ENCODE measurements at regions not wholly inside any gene's neighbourhood (a gene's known extent, or its start where the extent isn't known, plus 50 kb on each side); places are given as distances from the start of the nearest gene placed in this dataset.
A peak's percentile ranks its signal among the peaks of the same experiment; 100 is the strongest.

DNA sequence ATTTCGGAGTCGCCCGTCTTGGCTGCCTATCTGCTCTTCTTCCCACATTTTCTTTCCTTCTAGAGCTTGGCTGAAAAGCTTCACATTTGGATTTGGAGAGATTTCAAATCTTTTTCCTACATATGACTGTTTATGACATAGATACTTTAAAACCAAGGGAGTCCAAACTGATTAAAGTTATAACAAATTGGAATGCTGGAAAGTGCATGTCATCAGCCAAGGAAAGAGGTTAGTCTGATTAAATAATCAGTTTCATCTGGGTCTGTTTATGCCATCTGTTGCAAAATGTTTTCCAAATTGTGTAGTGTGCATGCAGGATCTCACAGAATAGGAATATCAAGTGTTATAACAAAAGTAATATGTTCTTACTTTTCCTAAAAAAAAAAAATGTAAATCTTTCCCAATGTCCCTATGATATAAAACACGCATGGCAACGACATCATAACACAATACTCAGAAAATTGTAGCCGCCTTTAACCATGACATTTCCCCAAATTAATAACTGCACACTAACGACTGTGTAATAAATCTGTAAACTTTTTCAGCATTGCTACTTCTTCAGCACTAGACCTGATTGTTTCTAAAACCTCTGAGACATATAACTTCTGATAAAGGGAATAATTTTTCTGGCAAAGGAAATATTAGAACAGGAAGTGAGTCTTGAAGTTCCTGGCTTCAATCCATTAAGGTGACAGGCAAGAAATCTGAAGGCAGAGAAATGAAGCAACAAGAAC is 230.2 kb upstream of the FOXQ1 start:
- peak overlapping the region; percentile 58 for H3K27ac ChIP-seq
- WGBS (ENCODE audit: low lambda C conversion rate, missing lambda C conversion rate): 57% methylated on average over 7 of the region's 7 CpGs
- peaks cover 22% of the 10 kb centered on the region for H3K4me1 ChIP-seq (ENCODE audit: insufficient read depth)
- H3K4me3 ChIP-seq: no peak overlapping the region
- H4K20me1 ChIP-seq (ENCODE audit: insufficient read depth, poor library complexity, severe bottlenecking): no peaks in the 10 kb centered on the region
- H3K36me3 ChIP-seq (replicated peaks; ENCODE audit: insufficient read depth, low read depth): no peaks in the 10 kb centered on the region
- no peak overlapping the region for H2AFZ ChIP-seq
- H3K9me2 ChIP-seq (replicated peaks; ENCODE audit: insufficient read depth): no peaks in the 10 kb centered on the region
- no peak for DNase-seq (ENCODE audit: low spot score)
- H3K27me3 ChIP-seq: no peaks in the 10 kb centered on the region
- no peaks in the 10 kb centered on the region for H3K79me2 ChIP-seq
- TF ChIP-seq, protein P1, sequence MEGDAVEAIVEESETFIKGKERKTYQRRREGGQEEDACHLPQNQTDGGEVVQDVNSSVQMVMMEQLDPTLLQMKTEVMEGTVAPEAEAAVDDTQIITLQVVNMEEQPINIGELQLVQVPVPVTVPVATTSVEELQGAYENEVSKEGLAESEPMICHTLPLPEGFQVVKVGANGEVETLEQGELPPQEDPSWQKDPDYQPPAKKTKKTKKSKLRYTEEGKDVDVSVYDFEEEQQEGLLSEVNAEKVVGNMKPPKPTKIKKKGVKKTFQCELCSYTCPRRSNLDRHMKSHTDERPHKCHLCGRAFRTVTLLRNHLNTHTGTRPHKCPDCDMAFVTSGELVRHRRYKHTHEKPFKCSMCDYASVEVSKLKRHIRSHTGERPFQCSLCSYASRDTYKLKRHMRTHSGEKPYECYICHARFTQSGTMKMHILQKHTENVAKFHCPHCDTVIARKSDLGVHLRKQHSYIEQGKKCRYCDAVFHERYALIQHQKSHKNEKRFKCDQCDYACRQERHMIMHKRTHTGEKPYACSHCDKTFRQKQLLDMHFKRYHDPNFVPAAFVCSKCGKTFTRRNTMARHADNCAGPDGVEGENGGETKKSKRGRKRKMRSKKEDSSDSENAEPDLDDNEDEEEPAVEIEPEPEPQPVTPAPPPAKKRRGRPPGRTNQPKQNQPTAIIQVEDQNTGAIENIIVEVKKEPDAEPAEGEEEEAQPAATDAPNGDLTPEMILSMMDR (IDR thresholded peaks at IDR 0.05; ENCODE audit: poor library complexity): no peak
- no peak for TF ChIP-seq EZH2 (IDR thresholded peaks at IDR 0.05; ENCODE audit: borderline replicate concordance)
- TF ChIP-seq EZH2phosphoT487 (IDR thresholded peaks at IDR 0.05; ENCODE audit: low read depth, severe bottlenecking, unreplicated experiment): no peak
- H3K4me2 ChIP-seq: peak overlapping the region; percentile 13
- H3K9me3 ChIP-seq (ENCODE audit: low read depth): no peaks in the 10 kb centered on the region

DNA sequence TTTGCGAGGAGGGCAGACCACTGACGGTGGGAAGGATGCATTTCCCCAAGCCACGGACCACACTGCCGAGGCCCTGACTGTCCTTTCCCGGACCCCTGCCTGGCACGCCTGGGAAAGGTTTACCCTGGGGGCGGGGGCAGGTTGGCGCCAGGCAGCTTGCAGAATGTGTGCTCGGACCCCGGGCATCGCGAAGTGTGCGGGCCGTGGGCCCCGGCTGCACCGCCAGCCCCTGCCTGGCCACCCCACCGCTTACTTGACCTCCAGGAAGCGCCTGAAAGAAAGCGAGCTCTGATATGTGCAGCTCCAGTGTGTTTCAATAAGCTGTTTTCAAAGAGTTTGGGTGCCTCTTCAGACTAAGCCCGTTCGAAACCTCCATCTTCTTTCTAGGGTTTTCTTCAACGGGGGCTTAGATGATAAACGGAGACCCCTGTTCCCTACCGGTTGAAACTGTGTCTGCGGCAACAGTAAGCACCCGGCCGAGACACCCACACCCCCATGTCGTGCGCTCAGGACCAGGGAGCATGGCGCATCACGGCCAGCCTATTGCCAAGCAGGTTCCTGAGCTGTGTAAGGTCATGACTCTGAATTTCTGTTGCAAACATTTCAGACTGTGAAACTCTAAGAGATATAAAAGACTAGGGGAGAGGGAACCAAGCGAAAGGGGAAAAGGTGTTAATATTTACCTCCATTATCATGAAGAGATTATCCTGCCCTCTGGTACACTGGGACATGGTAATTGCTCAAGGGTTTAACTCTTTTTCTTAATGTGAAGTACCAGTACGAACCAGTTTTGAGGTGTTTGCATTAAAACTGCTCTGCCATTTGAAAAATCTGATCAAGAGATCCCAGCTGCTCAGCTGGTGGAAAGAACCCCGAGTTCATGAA is 231.2 kb upstream of the FOXQ1 start:
- Histone ChIP-seq H3K4me2 (peak overlapping the region; percentile 13), H3K4me3 (no peak overlapping the region), H2AFZ (no peak overlapping the region), H3K27ac (peak overlapping the region; percentile 58), H3K9me2 (replicated peaks; ENCODE audit: insufficient read depth) (no peaks in the 10 kb centered on the region), H3K4me1 (ENCODE audit: insufficient read depth) (peaks cover 32% of the 10 kb centered on the region), H3K79me2 (no peaks in the 10 kb centered on the region), H3K36me3 (replicated peaks; ENCODE audit: insufficient read depth, low read depth) (no peaks in the 10 kb centered on the region), H3K27me3 (no peaks in the 10 kb centered on the region), H3K9me3 (ENCODE audit: low read depth) (no peaks in the 10 kb centered on the region), H4K20me1 (ENCODE audit: insufficient read depth, poor library complexity, severe bottlenecking) (no peaks in the 10 kb centered on the region)
- 86% methylated on average over 33 of the region's 34 CpGs for WGBS (ENCODE audit: low lambda C conversion rate, missing lambda C conversion rate)
- DNase-seq (ENCODE audit: low spot score): peak; percentile 37
- TF ChIP-seq EZH2phosphoT487 (IDR thresholded peaks at IDR 0.05; ENCODE audit: low read depth, severe bottlenecking, unreplicated experiment) (no peak), EZH2 (IDR thresholded peaks at IDR 0.05; ENCODE audit: borderline replicate concordance) (no peak)
- TF ChIP-seq, protein P1 (IDR thresholded peaks at IDR 0.05; ENCODE audit: poor library complexity): no peak

DNA sequence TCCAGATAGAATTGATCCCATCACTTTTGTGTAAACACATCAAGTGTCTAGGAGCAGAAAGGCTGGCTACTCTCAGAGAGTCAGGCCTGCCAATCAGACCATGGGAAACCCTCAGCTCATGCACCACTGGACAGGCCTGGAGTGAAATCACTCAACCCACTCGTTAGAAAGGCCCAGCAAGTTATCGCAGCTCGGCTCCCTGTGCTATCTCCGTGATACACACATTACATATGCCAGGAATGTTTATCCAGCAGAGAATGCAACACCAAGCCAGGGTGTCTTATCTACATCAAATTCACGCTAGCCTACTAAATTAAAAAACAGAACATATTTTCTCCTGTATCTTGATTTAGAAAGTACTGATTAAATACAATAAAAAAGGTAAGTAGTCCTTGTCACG is 232.4 kb upstream of the FOXQ1 start:
- Histone ChIP-seq H3K4me1 (ENCODE audit: insufficient read depth) (peaks cover 40% of the 10 kb centered on the region), H3K27ac (peak overlapping the region; percentile 58)

More for the DNA sequence above, 232.4 kb upstream of the FOXQ1 start:
- TF ChIP-seq, protein P1 (IDR thresholded peaks at IDR 0.05; ENCODE audit: poor library complexity): no peak
- TF ChIP-seq EZH2phosphoT487 (IDR thresholded peaks at IDR 0.05; ENCODE audit: low read depth, severe bottlenecking, unreplicated experiment) (no peak), EZH2 (IDR thresholded peaks at IDR 0.05; ENCODE audit: borderline replicate concordance) (no peak)
- 70% methylated on average over 6 of the region's 6 CpGs for WGBS (ENCODE audit: low lambda C conversion rate, missing lambda C conversion rate)
- no peaks in the 10 kb centered on the region for H3K9me2 ChIP-seq (replicated peaks; ENCODE audit: insufficient read depth)
- no peaks in the 10 kb centered on the region for H4K20me1 ChIP-seq (ENCODE audit: insufficient read depth, poor library complexity, severe bottlenecking)
- H3K27me3 ChIP-seq: no peaks in the 10 kb centered on the region
- H3K4me3 ChIP-seq: no peak overlapping the region
- peak; percentile 53 for DNase-seq (ENCODE audit: low spot score)
- no peaks in the 10 kb centered on the region for H3K36me3 ChIP-seq (replicated peaks; ENCODE audit: insufficient read depth, low read depth)
- H3K9me3 ChIP-seq (ENCODE audit: low read depth): no peaks in the 10 kb centered on the region
- H2AFZ ChIP-seq: no peak overlapping the region
- no peaks in the 10 kb centered on the region for H3K79me2 ChIP-seq
- H3K4me2 ChIP-seq: no peak overlapping the region

All from hepatocyte (in vitro differentiated cells).